ENCODE measurements at regions not wholly inside any gene's neighbourhood (a gene's known extent, or its start where the extent isn't known, plus 50 kb on each side); places are given as distances from the start of the nearest gene placed in this dataset.

GRCh38 chr1:244952280-244952933 is 88.1 kb upstream of the HNRNPU start:
- no peak for TF ChIP-seq CTCF (IDR thresholded peaks at IDR 0.05)
- TF ChIP-seq POLR2A (IDR thresholded peaks at IDR 0.05), result no peak

All from Peyer's patch (tissue), 4 donors.